ENCODE measurements at regions not wholly inside any gene's neighbourhood (a gene's known extent, or its start where the extent isn't known, plus 50 kb on each side); places are given as distances from the start of the nearest gene placed in this dataset.

DNA sequence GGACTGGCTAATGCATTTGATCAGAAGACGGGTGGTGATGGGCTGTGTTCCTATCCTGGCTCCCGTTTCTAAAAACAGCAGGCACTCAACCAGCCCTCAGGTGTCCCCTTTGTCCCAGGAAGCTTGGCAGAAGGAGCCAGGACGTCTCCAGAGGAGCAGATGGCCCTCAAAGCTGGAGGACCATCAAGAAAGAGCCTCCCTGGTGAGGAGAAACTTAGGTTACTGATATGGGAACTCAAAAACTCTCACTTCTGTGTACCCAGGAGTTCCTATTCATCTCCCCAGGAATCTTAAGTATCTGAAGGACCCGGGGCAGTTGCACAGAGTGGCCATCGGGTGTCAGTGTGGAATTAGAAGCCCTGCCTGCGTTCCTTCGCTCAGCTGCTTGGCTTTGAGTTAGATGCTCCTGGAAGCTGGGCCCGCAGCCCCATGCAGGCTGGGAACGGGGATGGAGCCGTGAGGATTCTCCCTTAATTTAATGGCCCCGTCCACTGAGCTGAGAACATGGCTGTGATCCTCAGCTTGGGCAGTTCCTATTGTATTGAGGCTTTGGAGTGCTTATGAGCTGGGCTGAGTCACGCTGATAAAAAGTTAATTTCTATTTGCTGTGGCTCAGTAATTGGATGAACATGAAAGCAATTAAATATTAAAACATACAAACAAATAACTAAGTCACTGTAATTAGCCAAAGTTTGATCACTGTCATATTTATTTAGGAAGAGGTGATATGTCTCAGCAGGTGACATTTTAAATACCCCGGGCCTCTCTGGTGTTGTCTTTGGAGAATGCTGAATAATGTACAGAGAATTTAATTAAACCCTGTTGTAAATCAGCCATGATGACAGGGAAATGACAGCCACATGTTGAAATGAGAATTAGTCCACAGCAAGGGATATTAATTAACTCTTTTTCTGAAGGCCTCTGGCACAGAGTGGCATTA lies 402.1 kb downstream of the SEC14L1 start (continued):
- TF ChIP-seq NFYC (CRISPR knock-in tag; IDR thresholded peaks at IDR 0.05) (no peak), HMGXB3 (CRISPR knock-in tag; IDR thresholded peaks at IDR 0.05; ENCODE audit: borderline replicate concordance) (no peak), ZNF678 (CRISPR knock-in tag; IDR thresholded peaks at IDR 0.05) (no peak), ZBTB4 (CRISPR knock-in tag; IDR thresholded peaks at IDR 0.05; ENCODE audit: borderline replicate concordance) (no peak), SALL1 (CRISPR knock-in tag; IDR thresholded peaks at IDR 0.05) (peak; percentile 10; the same call in 1 of the 2 replicates), ZNF275 (CRISPR knock-in tag; IDR thresholded peaks at IDR 0.05; ENCODE audit: borderline replicate concordance) (no peak), ZNF121 (CRISPR knock-in tag; IDR thresholded peaks at IDR 0.05) (peak; percentile 41; the same call in 1 of the 2 replicates), ZNF362 (CRISPR knock-in tag; IDR thresholded peaks at IDR 0.05; ENCODE audit: borderline replicate concordance) (no peak), ZNF839 (CRISPR knock-in tag; IDR thresholded peaks at IDR 0.05; ENCODE audit: borderline replicate concordance) (no peak)
- TF ChIP-seq, protein P1, sequence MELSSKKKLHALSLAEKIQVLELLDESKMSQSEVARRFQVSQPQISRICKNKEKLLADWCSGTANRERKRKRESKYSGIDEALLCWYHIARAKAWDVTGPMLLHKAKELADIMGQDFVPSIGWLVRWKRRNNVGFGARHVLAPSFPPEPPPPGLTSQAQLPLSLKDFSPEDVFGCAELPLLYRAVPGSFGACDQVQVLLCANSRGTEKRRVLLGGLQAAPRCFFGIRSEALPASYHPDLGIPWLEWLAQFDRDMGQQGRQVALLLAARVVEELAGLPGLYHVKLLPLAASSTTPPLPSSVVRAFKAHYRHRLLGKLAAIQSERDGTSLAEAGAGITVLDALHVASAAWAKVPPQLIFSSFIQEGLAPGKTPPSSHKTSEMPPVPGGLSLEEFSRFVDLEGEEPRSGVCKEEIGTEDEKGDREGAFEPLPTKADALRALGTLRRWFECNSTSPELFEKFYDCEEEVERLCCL (CRISPR knock-in tag; IDR thresholded peaks at IDR 0.05; ENCODE audit: borderline replicate concordance), result no peak
- TF ChIP-seq, protein P2, sequence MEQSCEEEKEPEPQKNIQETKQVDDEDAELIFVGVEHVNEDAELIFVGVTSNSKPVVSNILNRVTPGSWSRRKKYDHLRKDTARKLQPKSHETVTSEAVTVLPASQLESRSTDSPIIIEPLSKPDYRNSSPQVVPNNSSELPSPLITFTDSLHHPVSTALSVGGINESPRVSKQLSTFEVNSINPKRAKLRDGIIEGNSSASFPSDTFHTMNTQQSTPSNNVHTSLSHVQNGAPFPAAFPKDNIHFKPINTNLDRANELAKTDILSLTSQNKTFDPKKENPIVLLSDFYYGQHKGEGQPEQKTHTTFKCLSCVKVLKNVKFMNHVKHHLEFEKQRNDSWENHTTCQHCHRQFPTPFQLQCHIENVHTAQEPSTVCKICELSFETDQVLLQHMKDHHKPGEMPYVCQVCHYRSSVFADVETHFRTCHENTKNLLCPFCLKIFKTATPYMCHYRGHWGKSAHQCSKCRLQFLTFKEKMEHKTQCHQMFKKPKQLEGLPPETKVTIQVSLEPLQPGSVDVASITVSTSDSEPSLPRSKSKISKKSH (CRISPR knock-in tag; IDR thresholded peaks at IDR 0.05; ENCODE audit: borderline replicate concordance), result no peak

Measured in HepG2 (cell line).